VCaP (cell line): ENCODE measurements at regions not wholly inside any gene's neighbourhood (a gene's known extent, or its start where the extent isn't known, plus 50 kb on each side); places are given as distances from the start of the nearest gene placed in this dataset.

Source experiments
- H3K27ac ChIP-seq: fragments of 450-650 bp; 2 replicates; pipeline ENCODE4 v1.5.1; 2017
- TF ChIP-seq, protein P1 (sequence below): fragments of 450-650 bp; conservative IDR thresholded peaks from 2 replicates; pipeline ENCODE4 v1.5.1; 2017; ENCODE audit warnings: mild to moderate bottlenecking, moderate library complexity

DNA sequence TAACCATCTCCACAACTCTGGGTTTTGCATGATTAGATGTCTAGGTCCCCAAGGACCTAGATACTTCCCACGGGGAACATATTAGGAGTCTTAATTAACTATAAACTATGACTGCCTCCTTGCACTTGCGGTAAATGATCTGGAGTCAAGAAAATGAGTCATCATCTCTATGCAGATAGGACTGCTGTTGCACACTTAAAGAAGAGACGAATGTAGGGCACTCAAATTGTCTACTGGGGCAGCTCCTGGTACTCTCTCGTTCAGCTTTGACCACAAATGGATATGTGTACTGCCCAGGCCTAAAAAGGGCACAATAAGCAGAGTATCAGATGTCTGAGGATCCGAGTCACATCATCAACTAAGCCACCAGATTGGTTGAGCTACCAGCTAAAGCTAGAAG lies 1783.4 kb upstream of the AGA start:
- H3K27ac ChIP-seq, result no peak overlapping the region
- TF ChIP-seq, protein P1, sequence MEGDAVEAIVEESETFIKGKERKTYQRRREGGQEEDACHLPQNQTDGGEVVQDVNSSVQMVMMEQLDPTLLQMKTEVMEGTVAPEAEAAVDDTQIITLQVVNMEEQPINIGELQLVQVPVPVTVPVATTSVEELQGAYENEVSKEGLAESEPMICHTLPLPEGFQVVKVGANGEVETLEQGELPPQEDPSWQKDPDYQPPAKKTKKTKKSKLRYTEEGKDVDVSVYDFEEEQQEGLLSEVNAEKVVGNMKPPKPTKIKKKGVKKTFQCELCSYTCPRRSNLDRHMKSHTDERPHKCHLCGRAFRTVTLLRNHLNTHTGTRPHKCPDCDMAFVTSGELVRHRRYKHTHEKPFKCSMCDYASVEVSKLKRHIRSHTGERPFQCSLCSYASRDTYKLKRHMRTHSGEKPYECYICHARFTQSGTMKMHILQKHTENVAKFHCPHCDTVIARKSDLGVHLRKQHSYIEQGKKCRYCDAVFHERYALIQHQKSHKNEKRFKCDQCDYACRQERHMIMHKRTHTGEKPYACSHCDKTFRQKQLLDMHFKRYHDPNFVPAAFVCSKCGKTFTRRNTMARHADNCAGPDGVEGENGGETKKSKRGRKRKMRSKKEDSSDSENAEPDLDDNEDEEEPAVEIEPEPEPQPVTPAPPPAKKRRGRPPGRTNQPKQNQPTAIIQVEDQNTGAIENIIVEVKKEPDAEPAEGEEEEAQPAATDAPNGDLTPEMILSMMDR, result no peak

DNA sequence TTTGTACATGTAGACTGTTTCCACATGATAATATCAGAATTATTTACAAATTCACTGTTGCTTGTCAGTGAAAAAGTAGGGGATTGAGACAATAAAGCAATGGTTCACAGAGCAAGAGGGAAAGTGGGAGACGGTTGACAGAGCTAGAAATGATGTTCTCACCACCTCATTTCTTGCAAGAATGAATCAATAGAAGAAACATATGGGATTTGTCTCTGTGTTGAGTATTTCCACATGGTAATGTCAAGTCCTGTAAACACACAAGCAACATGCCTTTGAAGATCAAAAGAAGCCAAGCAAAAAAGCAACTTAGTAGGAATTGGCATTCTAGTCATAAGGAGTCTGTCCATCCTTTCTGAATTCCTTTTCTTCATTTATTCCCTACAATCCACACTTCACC lies 1806.6 kb upstream of the AGA start:
- no peak overlapping the region for H3K27ac ChIP-seq
- TF ChIP-seq, protein P1, result no peak

DNA sequence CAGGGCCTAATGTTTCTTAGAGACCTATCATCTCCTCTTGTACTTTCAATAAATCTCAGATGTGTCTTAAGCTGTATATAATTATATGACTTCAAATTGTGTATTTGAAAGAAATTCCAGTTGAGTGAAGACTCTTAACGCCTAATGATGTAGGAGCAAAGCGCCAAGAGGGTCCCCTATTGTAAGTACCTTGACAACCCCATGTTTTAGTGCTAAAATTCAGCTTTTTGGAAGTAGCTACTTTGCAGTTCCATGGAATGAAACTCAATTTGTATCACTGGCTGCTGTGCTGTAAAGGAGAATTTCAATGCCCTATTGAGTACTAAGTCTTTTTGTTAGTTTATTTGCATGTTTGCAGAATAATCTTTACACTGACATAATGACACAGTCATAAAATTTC lies 1826.6 kb upstream of the AGA start:
- no peak overlapping the region for H3K27ac ChIP-seq
- TF ChIP-seq, protein P1, result no peak

DNA sequence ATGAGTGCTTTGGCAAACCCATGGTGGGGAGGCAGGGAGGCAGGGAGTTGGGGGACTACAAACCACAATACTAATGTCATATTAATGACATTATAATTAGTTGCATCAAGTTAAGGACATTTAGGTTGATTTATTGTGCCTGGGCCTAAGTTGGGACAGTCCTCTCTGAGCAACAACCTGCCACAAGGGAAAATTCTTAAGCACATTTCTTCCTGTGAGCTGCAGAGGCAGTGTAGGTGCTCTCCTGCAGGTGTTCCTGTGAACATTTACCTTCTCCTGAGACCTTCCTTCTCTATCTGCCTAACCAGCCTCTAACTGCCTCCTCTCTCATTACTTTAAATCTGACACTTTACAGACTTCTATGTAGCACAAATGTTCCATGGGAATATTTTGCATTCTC lies 1830.0 kb upstream of the AGA start:
- no peak overlapping the region for H3K27ac ChIP-seq
- TF ChIP-seq, protein P1, result no peak

DNA sequence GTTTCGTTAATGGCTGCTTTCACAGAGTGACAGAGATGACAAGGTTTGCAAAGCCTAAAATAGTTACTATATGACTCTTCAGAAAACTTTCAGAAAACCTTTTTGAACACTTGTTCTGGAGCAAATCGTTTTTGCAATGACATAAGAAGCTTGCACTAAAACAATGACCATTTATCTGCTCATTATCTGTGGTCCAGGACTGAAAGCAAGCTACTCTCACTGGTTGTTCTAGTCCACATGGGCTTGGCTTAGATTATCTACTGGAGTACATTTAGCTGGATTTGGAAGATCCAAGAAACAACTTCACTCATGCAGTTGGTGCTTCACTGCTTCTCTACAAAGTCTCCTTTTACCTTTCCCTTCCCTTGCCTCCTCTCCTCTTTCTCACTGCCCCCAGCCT lies 1836.4 kb upstream of the AGA start:
- TF ChIP-seq, protein P1, result no peak
- no peak overlapping the region for H3K27ac ChIP-seq

DNA sequence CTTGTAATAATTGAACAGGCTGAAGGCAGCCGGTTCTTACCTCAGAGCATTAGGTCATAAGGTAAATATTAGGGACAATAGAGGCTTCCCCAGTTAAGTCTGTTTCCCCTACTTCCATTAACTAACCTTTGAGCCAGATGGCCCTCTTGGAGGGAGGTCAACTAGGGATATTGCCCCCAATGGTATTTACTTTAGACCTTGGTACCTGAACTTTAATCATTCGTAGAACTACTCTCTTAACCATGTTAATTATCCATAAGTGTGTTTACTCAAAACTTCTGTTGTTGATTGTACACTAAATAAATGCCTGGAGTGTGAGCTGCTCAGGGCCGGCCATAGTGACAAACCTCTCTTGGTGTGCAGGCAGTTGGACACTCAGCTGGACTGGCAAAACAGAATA lies 1843.5 kb upstream of the AGA start:
- TF ChIP-seq, protein P1, result no peak

DNA sequence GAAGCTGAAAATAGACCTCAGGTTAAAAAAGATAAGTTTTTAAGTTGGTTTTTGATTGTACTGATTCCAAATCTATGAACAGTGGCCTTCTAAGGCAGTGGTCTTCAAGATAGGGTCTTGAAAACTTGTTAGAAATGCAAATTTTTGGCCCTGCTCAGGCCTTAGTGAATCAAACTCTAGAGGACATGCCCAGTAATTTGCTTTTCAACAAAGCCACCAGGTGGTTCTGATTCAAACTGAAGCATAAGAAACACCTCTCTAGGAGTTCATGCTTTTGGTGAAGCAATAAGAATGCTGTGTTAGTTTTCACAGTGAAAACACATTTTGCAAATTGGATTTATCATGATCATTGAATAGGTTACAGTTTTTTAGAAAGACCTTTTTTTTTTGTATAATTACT lies 1849.4 kb upstream of the AGA start:
- TF ChIP-seq, protein P1, result no peak
- H3K27ac ChIP-seq, result no peak overlapping the region

More for the DNA sequence above, 1843.5 kb upstream of the AGA start:
- no peak overlapping the region for H3K27ac ChIP-seq

DNA sequence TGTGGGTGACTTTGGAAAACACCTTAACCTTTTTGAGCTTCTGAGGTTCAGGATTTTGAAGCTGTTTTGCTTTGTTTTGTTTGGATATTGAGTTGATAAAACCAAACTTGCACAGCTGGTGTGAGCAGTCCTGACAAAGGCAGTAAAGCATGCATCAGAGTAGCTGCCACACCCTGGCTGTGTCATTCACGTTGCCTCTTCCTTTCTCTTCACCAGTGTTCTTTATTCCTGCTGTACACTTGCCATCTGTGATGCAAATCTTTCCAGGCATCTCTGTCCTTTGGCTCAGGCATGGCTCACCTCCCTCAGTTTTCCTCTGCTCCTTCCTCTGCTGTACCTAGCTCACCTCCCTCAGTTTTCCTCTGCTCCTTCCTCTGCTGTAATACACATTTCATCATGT lies 1850.2 kb upstream of the AGA start:
- TF ChIP-seq, protein P1, result no peak
- H3K27ac ChIP-seq, result no peak overlapping the region
